ENCODE measurements at regions not wholly inside any gene's neighbourhood (a gene's known extent, or its start where the extent isn't known, plus 50 kb on each side); places are given as distances from the start of the nearest gene placed in this dataset.

GRCh38 chr2:156697906-156698305 lies 261.7 kb downstream of the GPD2 start (continued):
- TF ChIP-seq ZNF462 (CRISPR knock-in tag; IDR thresholded peaks at IDR 0.05) (no peak), JUNB (IDR thresholded peaks at IDR 0.05; ENCODE audit: unreplicated experiment) (no peak)

GRCh38 chr2:156700681-156701080 lies 264.5 kb downstream of the GPD2 start:
- H3K9me2 ChIP-seq (ENCODE audit: insufficient read depth): no peaks in the 10 kb centered on the region
- Mint-ChIP-seq H3K4me1 (peaks cover 57% of the 10 kb centered on the region), H3K9me3 (no peaks in the 10 kb centered on the region), H3K27ac (peak overlapping the region; percentile 43; the same call in 1 of the 2 replicates), H3K4me3 (no peak overlapping the region), H3K27me3 (ENCODE audit: insufficient read depth, low read depth, poor library complexity) (no peaks in the 10 kb centered on the region), H3K36me3 (ENCODE audit: low read depth) (no peaks in the 10 kb centered on the region)
- no peaks in the 10 kb centered on the region for H3K36me3 ChIP-seq (ENCODE audit: insufficient read depth)
- TF ChIP-seq CTCF (conservative IDR thresholded peaks at IDR 0.05; ENCODE audit: low read depth in 2 of 2) (no peak), JUNB (IDR thresholded peaks at IDR 0.05; ENCODE audit: unreplicated experiment) (no peak), ZNF114 (CRISPR knock-in tag; IDR thresholded peaks at IDR 0.05) (no peak), STAT1 (IDR thresholded peaks at IDR 0.05; ENCODE audit: unreplicated experiment) (no peak), POLR2AphosphoS5 (IDR thresholded peaks at IDR 0.05; ENCODE audit: low read depth) (no peak), EZH2 (IDR thresholded peaks at IDR 0.05; ENCODE audit: low read depth, unreplicated experiment) (no peak), CREB1 (CRISPR knock-in tag; IDR thresholded peaks at IDR 0.05; ENCODE audit: low read depth) (no peak), EZH2phosphoT487 (IDR thresholded peaks at IDR 0.05; ENCODE audit: unreplicated experiment) (no peak)
- no peaks in the 10 kb centered on the region for H4K20me1 ChIP-seq (replicated peaks; ENCODE audit: insufficient read depth)
- H3K4me3 ChIP-seq: no peak overlapping the region
- no peaks in the 10 kb centered on the region for H3K79me2 ChIP-seq (replicated peaks; ENCODE audit: insufficient read depth)
- H3K27ac ChIP-seq (ENCODE audit: low read depth): no peak overlapping the region
- no peaks in the 10 kb centered on the region for H3F3A ChIP-seq (replicated peaks; ENCODE audit: low read depth)
- peak overlapping the region; percentile 36 for H3K4me2 ChIP-seq
- H3K4me1 ChIP-seq (ENCODE audit: insufficient read depth): peaks cover 45% of the 10 kb centered on the region
- ATAC-seq (no peak), DNase-seq (ENCODE audit: low spot score) (no peak)
- no peak overlapping the region for H2AFZ ChIP-seq
- H3K27me3 ChIP-seq (ENCODE audit: insufficient read depth): no peaks in the 10 kb centered on the region
